GM18909 (cell line): ENCODE measurements at regions not wholly inside any gene's neighbourhood (a gene's known extent, or its start where the extent isn't known, plus 50 kb on each side); places are given as distances from the start of the nearest gene placed in this dataset.
"Not testable (repeated sequence)": the region's sequence is repeated elsewhere in the genome, so short reads cannot be mapped to it uniquely, and the experiment has no call there.

Experiments used
- ATAC-seq: cut with Tn5 transposase; IDR thresholded peaks from one replicate; pipeline ENCODE4 v1.9.1; 2021; ENCODE audit warnings: mild to moderate bottlenecking; ENCODE audit not compliant: unreplicated experiment, poor library complexity

DNA sequence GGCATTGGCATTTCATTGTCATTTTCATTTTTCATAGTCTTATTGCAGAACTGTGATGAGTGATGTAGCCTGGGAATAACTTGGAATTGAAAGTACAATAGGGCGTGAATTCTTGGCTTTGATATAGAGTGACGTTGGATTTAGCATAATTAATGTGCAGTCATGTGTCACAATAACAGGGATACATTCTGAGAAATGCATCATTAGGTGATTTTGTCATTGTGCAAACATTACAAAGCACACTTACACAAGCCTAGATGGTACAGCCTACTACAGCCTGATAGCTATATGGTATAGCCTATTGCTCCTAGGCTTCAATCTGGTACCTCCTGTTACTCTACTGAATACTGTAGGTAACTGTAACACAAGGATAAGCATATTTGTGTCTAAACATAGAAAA, 300.8 kb downstream of the DTHD1 start:
- no peak for ATAC-seq

DNA sequence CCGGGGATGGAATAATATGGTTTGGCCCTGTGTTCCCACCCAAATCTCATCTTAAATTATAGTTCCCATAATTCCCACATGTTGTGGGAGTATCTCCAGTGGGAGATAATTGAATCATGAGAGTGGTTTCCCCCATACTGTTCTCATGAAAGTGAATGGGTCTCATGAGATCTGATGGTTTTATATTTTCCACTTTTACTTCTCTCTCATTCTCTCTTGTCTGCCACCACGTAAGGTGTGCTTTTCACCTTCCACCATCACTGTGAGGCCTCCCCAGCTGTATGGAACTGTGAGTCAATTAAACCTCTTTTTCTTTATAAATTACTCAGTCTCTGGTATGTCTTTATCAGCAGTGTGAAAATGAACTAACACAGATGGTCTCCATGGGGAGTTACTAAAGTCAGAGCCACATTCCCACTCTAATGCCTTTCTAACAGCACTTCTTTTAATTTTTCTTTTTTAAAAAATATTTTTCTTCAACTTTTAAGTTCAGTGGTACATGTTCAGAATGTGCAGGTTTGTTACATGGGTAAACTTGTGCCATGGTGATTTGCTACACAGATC, 306.6 kb downstream of the DTHD1 start:
- ATAC-seq, result no peak

DNA sequence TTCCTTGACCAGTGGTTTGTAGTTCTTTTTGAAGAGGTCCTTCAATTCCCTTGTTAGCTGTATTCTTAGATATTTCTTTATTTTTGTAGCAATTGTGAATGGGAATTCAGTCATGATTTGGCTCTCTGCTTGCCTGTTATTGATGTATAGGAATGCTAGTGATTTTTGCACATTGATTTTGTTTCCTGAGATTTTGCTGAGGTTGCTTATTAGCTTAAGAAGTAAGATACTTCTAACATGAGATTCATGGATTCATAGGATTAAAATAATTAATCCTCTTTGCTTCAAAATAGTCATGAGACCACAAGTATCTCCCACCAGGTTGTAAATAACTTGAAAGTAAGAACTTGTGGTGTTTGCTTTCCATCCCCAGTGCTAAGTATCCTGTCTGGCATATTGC, 308.9 kb downstream of the DTHD1 start:
- ATAC-seq, result no peak

DNA sequence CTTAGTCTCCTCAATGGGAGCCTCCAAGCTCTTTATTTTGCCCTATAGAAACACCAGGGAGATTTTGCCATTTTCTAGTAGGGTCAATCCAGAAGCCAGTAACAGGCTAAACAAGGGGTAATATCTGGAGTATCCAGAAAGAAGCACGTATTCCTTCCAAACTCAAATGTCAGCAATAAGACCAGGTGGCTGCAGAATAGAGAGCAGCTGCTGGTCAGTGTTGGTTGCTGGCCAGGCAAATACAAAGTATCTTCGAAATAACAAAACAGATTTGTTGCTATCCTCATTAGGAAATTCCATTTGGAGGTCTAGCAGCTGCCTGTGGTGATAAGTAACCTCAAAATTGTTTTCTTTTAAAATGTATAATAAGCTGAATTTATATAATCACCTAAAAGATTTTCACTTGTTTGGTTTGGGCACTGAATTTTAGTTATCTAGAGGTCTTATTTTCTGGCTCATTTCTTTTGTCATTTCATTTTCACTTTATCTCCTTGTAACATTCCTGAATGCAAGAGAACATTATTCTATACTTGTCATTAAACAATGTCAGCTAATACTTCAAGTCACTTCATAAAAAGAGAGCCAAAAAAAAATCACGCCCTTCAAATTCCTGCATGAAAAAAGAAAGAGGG, 320.6 kb downstream of the DTHD1 start:
- no peak for ATAC-seq

DNA sequence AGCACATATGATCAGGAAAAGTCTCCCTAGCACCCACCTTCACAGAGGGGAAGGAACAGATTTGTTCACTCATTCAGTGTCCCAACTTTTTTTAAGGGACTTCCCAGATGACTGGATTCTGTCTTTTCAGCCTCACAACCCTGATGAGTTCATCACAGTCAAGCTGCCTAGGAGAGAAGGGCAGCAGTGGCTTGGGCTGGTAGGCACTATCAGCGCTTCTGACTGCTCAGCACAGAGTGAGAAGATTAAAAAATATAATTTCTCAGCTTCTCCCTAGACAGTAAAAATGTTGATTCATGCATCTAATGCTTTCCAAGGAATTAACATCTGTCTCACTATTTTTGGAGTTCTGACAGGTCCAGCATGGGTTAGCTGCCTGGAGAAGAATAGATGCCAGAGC, 328.2 kb downstream of the DTHD1 start:
- ATAC-seq, result no peak

DNA sequence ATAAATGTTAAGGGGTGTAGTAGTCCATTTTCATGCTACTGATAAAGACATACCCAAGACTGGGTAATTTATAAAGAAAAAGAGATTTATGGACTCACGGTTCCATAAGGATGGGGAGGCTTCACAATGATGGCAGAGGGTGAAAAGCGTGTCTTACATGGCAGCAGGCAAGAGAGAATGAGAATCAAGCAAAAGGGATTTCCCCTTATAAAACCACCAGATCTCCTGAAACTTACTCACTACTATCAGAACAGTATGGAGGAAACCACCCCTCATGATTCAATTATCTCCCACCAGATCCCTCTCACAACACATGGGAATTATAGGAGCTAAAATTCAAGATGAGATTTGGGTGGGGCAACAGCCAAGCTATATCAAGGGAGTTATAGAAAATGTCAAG, 329.2 kb downstream of the DTHD1 start:
- no peak for ATAC-seq

DNA sequence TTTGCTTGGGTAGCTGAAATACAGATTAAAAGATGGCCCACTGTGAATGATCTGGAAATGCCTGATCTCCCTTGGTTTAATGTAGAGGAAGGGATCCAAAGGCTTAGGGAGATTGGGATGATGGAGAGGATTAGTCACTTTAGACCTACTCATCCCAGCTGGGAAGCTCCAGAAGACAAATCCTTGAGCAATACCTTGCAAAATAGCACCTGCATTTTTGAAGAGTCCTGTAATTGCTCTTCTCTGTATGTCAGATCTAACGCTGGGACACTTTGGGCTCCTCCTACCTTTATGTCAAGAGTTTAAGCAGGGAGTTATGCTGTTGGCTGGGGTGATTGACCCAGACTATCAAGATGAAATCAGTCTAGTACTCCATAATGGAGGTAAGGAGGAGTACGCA, 331.7 kb downstream of the DTHD1 start:
- not testable (repeated sequence) for ATAC-seq

DNA sequence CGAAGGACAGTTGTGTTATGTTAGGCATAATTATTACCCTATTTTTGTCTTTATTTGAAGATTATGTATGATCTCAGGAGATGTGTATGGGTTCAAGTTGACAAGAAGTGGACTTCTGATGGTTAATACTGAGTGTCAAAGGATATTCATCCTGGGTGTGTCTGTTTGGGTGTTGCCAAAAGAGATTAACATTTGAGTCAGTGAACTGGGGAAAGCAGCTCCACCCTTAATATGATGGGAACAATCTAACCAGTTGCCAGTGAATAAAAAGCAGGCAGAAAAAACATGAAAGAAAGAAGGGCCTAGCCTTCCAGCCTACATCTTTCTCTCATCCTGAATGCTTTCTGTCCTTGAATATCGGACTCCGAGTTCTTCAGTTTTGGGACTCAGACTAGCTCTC, 332.6 kb downstream of the DTHD1 start:
- no peak for ATAC-seq

DNA sequence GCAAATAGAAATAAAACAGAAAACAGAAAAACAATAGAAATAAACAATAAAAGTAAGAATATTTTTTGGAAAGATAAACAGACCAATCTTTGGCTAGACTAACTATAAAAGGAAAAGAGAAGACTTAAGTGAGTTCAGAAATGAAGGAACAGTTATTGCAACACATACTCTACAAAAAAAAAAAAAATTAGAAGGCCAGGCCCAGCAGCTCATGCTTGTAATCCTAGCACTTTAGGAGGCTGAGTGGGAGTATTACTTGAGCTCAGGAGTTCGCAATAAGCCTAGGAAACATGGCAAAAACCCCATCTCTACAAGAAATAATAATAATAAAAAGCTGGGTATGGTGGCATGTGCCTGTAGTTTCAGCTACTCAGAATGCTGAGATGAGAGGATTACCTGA, 336.7 kb downstream of the DTHD1 start:
- no peak for ATAC-seq

DNA sequence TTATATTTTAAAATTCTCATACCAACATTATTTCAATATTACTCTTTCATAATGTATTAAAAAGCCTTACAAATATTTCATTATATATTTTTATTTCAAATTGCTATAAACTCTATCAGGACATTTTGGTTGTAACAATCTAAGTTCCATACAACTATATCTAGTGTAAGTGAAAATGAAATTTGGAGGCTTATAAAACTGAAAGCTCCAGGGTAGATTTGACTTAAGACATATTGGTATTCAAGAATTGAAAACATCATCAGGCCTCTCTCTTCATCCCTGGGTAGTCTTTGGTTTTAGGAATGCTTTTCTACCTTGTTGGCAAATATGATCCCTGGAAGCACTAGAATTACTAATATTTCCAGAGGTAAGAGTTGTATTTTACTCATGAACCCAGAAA, 342.6 kb downstream of the DTHD1 start:
- no peak for ATAC-seq

DNA sequence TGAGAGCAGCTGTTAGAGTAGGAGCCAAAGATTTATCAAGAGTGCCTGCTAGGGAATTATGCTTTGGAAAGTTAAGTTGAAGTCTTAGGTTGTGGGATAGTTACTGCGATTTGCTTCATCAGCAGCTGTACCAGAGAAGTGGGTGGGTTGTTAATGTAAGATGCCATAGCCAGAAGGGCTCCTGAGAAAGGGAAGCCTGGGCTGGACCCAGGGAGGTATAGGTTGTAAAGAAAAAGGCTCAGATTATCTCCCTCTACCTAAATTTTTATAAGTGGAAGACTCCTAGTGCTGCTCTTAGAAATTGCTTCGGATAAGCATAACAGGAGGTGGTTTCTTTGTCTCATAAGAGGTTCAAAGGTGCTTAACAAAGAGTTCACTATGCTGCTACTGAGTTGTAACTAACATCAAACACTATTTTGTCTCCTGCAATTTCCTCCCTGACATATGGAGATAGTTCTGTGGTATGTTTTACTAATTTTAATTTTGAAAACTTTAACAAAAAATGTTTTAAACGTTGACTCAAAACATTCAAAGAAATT, 356.9 kb downstream of the DTHD1 start:
- ATAC-seq, result no peak

DNA sequence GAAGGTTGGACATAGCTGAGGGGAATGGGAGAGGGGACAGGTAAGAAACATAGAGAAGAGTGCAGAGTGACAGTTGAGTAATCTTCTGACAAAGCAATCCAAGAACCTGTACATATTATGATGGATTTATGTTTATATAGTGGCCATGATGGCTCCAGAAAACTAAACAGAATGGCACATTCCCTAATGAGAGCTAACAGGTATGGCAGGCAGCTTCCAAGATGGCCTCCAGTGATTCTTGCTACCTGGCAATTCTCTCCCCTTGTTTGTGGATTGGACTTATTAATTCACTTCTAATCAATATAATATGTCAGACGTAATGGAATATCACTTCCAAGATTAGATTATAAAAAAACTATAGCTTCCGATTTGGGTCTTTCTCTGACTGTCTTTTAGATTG, 359.5 kb downstream of the DTHD1 start:
- ATAC-seq, result no peak

DNA sequence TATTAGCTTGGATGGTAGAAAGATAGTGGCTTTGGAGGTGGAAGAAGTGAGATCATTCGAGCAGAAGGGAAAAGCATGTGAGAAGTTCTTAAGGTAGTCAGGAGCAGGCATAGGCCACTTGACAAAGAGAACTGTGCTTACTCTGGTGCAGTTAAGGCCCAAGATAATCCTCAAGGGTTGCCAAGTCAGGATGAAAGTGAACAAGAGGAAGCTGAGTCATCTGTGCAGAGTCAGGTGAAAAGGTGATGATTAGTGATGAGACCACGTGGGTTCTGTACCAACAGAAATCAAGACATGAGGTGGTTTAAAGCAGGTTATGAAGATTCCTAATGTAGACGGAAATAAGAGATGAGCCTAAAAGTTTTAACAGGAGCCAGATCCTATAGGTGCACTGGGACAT, 369.8 kb downstream of the DTHD1 start:
- ATAC-seq, result peak; percentile 99

DNA sequence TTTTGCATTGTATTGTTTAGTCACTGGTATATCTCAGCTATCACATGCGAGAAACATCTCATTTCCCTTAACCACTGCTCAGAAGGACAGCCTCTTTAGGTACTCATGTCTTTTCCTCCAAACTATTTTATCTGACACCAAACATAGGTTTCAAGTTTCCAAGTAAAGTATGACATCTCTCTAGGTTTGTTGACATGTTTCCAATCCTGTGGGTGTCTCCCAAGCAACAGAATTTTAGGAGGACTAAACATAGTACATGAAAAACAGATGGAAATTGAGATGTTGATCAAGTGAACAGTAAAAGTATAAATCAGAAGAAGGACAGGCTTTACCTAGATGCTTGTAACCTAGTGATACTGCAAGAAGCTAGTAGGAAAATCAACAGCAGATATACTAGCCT, 371.4 kb downstream of the DTHD1 start:
- no peak for ATAC-seq

DNA sequence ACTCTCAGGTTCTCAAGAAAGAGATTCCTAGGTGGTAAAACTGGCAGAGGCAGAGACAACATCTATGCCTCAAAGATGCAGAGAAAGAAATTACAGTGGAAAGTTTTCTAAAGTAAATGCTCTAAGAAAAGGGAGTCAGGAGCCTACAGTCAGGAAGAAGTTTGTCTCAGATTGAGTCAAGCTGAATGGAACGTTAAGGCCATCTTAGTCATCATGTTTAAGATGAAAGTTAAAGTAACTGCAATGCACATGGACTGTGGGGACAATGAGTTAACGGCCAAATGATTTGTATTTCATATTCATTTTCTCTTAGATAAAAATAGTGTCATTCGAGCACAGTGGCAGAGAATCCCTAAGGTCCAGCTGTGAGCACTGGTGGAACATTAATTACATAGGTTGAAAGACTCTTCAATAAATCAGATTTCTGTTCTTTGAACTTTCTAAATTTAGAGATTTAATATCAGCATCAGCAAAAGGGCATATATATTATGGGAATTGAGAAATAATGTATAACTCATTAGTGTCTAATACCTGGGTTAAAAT, 384.6 kb downstream of the DTHD1 start:
- ATAC-seq, result no peak

DNA sequence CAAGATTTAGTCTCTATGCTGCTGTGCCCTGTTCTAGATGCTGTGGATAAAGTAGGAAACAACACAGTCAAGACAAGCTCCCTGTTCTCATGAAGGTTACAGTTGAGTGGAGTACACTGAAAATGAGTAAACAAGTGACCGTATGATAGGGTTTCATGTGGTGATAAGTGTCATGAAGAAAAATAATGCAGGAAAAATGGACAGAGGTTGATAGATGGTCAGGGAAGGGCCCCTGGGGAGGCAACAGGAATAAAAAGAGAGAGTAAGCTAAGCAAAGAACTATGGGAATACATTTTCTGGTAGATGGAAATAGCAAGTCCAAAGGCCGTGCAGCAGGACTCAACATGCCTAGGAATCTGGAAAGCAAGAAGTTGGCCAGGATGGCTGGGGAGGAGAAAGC, 394.0 kb downstream of the DTHD1 start:
- ATAC-seq, result no peak

DNA sequence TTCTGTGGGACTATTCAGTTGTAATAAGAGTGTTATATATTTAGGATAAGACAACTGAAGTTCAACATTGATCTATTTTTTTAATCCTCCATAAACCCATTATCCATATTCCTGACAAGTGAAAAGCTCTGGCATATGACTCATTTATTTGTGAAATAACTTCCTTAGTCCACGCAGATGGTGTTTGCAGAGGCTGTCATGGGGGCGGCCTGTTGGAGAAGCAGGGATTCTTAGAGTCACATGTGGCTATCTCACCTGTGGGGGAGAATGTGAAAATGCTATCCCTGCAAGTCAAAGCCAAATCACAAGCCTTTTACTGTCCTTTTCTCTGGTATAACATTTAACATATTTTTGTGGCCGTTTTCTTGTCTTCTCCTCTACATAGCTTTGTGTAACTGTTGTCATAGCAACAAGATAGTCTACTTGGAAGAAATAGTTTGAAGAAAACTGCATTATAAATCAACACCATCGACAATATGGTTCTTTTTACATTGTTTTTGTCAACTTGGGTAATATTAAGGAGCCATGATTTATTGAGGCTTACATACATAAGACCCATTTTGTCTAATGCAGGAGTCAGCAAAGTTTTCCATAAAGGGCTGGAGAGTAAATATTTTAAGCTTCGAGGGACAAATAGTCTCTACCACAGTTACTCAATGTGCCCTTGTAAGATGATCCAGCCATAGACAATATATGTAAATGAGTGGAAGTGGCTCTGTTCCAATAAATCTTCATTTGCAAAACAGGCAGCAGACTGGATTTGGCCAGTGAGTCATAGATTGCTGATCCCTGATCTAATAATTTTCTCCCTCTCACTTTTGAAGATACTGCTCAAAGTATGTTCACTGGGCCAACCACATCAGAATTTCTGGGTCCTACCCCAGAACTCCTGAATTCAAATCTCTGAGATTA, 395.0 kb downstream of the DTHD1 start:
- ATAC-seq, result no peak

DNA sequence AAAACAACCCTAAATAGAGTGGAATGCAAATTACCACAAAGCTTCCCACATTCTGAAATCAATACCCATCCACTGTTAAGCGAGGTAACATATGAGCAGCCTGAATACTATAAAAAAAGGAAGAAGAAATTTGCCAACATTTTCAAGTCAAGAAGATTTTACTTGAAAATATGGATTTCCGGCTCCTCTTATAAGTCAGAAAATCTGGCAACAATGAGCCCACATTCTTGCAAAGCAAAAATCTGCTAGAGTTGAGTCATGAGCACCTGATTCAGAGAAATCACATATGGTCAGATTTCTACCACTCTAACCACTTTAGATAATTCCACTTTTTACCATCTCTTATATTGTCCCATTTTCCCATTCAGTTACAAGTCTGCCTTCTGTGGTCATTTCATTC, 395.7 kb downstream of the DTHD1 start:
- no peak for ATAC-seq

DNA sequence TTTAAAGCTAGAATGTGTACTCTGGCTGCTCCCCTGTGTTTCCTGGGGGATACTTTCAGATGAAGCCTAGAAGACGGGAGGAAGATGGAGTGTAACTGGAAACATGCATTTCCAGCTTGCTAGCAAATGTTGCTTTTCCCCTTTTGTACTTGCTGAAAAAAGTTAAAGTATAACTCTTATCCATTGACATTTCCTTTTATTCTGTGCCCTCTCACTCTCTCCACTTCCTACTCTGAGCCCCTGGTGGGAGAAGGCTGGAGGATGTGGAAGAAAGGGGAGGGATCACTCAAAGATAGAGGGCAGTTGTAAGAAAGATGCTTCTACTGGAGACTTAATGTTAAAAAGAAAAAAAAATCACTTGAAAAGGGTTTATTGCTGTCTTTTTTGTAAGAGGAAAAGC, 396.5 kb downstream of the DTHD1 start:
- ATAC-seq, result no peak

DNA sequence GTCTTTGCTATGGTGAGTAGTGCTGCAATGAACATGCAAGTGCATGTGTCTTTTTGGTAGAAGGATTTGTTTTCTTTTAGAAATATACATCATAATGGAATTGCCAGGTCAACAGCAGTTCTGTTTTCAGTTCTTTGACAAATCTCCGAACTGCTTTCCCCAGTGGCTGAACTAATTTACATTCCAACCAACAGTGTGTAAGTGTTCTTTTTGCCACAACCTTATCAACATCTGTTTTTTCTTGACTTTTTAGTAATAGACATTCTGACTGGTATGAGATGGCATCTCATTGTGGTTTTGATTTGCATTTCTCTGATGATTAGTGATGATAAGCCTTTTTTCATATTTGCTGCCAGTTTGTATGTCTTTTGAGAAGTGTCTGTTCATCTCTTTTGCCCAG, 406.3 kb downstream of the DTHD1 start:
- ATAC-seq, result no peak

DNA sequence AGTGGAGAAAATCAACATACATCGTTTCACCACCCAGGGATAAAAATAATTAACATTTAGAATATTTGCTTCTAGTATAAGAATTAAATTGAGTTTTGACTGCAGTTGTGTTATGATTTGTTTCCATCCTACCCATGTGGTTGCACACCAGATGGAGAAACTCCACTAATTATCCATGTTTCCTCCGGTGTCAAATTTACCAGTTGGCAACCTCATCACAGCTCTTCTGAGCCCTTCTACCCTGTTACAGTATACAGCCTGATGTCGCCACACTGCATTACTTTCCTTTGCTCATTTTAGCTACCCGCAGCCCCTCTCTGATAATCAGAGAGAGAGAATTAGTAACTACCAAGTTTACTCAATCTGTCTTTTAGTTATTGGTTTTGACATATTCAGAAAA, 411.2 kb downstream of the DTHD1 start:
- no peak for ATAC-seq
